Activated CD8-positive, alpha-beta T cell treated with anti-CD3 and anti-CD28 coated beads for 36 hours (primary cell): ENCODE measurements at regions not wholly inside any gene's neighbourhood (a gene's known extent, or its start where the extent isn't known, plus 50 kb on each side); places are given as distances from the start of the nearest gene placed in this dataset.

Experiments used
- ATAC-seq: fragments of 200-7000 bp; cut with Tn5 transposase; one replicate; pipeline ENCODE4 v1.10.0; 2021; ENCODE audit warnings: mild to moderate bottlenecking, moderate library complexity
- CTCF ChIA-PET: fragments of 350-600 bp; sonication (Branson Sonifier 250); formaldehyde crosslinking; loops from one replicate; lab custom pipeline; 2021; ENCODE audit warnings: antibody characterized with exemption; lab: Charles Lee
- POLR2A ChIA-PET: fragments of 350-600 bp; sonication (Branson Sonifier 250); formaldehyde crosslinking; loops from one replicate; lab custom pipeline; 2021; ENCODE audit warnings: antibody characterized with exemption; lab: Charles Lee
- DNase-seq: peaks from one replicate; pipeline ENCODE4 v3.0.0-alpha.2; 2020
- H3K27ac Mint-ChIP-seq: one replicate; pipeline ENCODE4 v1.8.0; 2021; ENCODE audit warnings: mild to moderate bottlenecking, mixed read lengths
- H3K27me3 Mint-ChIP-seq: one replicate; pipeline ENCODE4 v1.8.0; 2021; ENCODE audit warnings: mixed read lengths
- H3K36me3 Mint-ChIP-seq: one replicate; pipeline ENCODE4 v1.8.0; 2021; ENCODE audit warnings: low read depth, mixed read lengths
- H3K4me1 Mint-ChIP-seq: one replicate; pipeline ENCODE4 v1.8.0; 2021; ENCODE audit warnings: low read depth, mixed read lengths
- H3K4me3 Mint-ChIP-seq: one replicate; pipeline ENCODE4 v1.8.0; 2021; ENCODE audit warnings: mild to moderate bottlenecking, moderate library complexity, mixed read lengths
- H3K9me3 Mint-ChIP-seq: one replicate; pipeline ENCODE4 v1.8.0; 2021; ENCODE audit warnings: mixed read lengths
- intact Hi-C: fragments of 100-400 bp; cut with micrococcal nuclease; formaldehyde crosslinking; loops from one replicate; pipeline ENCODE4 v1.10.0; 2022
- TF ChIP-seq, protein P1 (sequence below): fragments of 200-600 bp; IDR thresholded peaks from one replicate; pipeline ENCODE4 v1.8.0; 2022; ENCODE audit warnings: antibody characterized with exemption, mild to moderate bottlenecking

DNA sequence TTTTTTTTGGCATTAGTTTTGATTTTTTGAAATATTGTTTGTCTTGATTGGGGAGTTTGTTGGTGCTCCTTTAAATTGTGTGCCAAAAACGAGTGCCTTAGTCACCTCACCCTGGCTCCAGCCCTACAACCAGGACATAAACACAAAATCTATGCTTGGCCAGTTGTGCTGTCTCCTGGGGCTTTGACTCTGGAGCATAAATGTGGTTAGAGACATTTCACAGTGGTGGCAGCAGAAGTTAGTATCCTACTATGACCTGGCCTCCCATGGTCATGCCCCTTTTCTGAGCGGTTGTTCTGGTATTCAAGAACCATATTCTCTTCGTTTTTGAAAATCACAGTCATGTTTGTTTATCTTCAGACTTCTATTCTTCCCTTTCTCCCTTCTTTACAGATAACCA, 70.7 kb upstream of the PSMA6 start:
- no peak for DNase-seq
- ChIA-PET POLR2A (interaction anchor here (0.6 kb wide), 1 partner anchor 572 kb away, joined by 3 read pairs; no protein-coding TSS in a partner anchor), CTCF (interaction anchor here (1.3 kb wide), 1 partner anchor 11 kb away, joined by 3 read pairs; no protein-coding TSS in a partner anchor)
- peaks cover 7% of the 10 kb centered on the region for H3K36me3 Mint-ChIP-seq
- no peaks in the 10 kb centered on the region for H3K9me3 Mint-ChIP-seq
- TF ChIP-seq, protein P1, sequence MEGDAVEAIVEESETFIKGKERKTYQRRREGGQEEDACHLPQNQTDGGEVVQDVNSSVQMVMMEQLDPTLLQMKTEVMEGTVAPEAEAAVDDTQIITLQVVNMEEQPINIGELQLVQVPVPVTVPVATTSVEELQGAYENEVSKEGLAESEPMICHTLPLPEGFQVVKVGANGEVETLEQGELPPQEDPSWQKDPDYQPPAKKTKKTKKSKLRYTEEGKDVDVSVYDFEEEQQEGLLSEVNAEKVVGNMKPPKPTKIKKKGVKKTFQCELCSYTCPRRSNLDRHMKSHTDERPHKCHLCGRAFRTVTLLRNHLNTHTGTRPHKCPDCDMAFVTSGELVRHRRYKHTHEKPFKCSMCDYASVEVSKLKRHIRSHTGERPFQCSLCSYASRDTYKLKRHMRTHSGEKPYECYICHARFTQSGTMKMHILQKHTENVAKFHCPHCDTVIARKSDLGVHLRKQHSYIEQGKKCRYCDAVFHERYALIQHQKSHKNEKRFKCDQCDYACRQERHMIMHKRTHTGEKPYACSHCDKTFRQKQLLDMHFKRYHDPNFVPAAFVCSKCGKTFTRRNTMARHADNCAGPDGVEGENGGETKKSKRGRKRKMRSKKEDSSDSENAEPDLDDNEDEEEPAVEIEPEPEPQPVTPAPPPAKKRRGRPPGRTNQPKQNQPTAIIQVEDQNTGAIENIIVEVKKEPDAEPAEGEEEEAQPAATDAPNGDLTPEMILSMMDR, result no peak
- H3K4me3 Mint-ChIP-seq, result no peak overlapping the region
- intact Hi-C loops, result no loop called here
- ATAC-seq, result no peak
- H3K27ac Mint-ChIP-seq, result no peak overlapping the region
- H3K27me3 Mint-ChIP-seq, result no peaks in the 10 kb centered on the region
- peaks cover 10% of the 10 kb centered on the region for H3K4me1 Mint-ChIP-seq

DNA sequence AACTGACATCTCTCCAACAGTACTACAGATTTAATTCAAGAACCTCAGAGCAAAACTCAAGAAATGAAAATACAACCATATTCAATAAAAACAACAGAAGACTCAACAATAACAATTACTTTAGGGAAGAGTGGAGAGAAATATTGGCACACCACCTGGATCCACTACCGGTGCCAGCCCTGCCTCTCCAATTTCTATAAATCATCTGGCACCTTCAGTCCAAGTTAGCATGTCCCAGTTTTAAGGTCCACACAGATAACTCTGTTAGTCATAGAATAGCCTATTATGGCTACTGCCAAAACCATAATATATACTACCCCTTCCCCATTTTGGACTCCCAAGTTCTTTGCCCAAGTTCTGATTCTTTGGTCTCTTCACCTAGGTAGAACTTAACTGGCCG, 69.9 kb upstream of the PSMA6 start:
- H3K36me3 Mint-ChIP-seq, result peaks cover 7% of the 10 kb centered on the region
- H3K4me3 Mint-ChIP-seq, result no peak overlapping the region
- no peak for ATAC-seq
- no peak overlapping the region for H3K27ac Mint-ChIP-seq
- H3K4me1 Mint-ChIP-seq, result peaks cover 10% of the 10 kb centered on the region
- no peaks in the 10 kb centered on the region for H3K9me3 Mint-ChIP-seq
- H3K27me3 Mint-ChIP-seq, result no peaks in the 10 kb centered on the region
- ChIA-PET POLR2A (no interaction called here), CTCF (no interaction called here)
- TF ChIP-seq, protein P1, result no peak
- intact Hi-C loops, result no loop called here
- no peak for DNase-seq

DNA sequence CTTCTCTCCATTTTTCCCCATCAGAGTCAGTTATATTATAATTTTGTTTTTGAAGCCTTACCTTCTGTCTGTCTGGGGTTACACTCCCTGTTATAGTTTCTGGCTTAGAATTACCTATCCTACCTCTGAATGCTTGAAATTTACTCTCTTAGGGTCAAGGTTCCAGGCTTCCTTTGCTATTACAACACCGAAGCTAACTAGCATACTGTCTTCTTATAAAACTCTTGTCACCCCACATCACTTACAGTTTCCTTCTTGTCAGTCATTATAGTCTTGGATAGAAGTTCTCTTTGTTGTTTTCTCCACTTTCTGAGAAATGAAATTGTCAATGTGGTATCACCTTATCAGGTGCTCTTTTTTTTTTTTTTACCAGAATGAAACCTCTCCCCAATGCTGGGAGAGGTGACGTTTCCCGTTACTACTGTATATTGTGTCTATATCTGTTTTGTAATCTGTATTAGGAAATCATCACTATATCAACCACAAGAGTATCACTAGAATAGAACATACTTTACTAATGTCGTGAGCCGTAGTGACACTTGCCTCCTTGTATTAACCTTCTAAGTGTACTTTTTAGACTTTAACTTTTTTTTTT, 69.2 kb upstream of the PSMA6 start:
- TF ChIP-seq, protein P1, result no peak
- Mint-ChIP-seq H3K27me3 (no peaks in the 10 kb centered on the region), H3K4me3 (no peak overlapping the region), H3K4me1 (peaks cover 10% of the 10 kb centered on the region), H3K36me3 (peaks cover 7% of the 10 kb centered on the region), H3K27ac (no peak overlapping the region), H3K9me3 (no peaks in the 10 kb centered on the region)
- CTCF ChIA-PET, result no interaction called here
- ATAC-seq, result no peak
- DNase-seq, result no peak
- intact Hi-C loops, result no loop called here
- POLR2A ChIA-PET, result interaction anchor here (0.9 kb wide), 1 partner anchor 69 kb away, joined by 3 read pairs; the partner anchor contains the start of gene PSMA6

DNA sequence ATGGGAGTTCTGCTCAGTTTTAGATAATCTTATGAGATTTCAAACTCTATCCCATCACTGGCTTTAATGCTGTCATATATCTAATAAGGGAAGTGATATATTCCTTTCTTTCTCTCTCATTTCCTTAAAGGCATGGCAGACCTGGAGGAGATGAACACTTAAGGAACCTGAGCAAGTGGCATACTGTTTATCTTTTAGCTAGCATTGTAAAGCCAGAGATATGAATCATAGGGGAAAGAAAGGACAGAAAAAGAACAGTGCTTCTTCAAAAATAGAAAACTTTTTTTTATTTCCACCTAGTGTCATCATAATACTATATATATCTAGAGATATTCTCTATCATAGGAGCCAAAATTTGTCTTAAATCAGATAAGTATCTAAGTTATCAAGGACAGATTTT, 68.3 kb upstream of the PSMA6 start:
- TF ChIP-seq, protein P1, result no peak
- POLR2A ChIA-PET, result interaction anchor here (0.9 to 1.4 kb wide), 3 partner anchors 9 to 180 kb away, joined by 3 to 4 read pairs (median 3); partner anchors contain the start of gene PSMA6
- no peak overlapping the region for H3K4me3 Mint-ChIP-seq
- CTCF ChIA-PET, result interaction anchor here (0.7 to 1.7 kb wide), 3 partner anchors 60 to 182 kb away, joined by 3 to 6 read pairs (median 4); partner anchors contain the start of gene NFKBIA
- H3K9me3 Mint-ChIP-seq, result no peaks in the 10 kb centered on the region
- no peak overlapping the region for H3K27ac Mint-ChIP-seq
- ATAC-seq (no peak), DNase-seq (no peak)
- intact Hi-C loops, result no loop called here
- H3K4me1 Mint-ChIP-seq, result peaks cover 10% of the 10 kb centered on the region
- peaks cover 5% of the 10 kb centered on the region for H3K36me3 Mint-ChIP-seq
- H3K27me3 Mint-ChIP-seq, result no peaks in the 10 kb centered on the region

DNA sequence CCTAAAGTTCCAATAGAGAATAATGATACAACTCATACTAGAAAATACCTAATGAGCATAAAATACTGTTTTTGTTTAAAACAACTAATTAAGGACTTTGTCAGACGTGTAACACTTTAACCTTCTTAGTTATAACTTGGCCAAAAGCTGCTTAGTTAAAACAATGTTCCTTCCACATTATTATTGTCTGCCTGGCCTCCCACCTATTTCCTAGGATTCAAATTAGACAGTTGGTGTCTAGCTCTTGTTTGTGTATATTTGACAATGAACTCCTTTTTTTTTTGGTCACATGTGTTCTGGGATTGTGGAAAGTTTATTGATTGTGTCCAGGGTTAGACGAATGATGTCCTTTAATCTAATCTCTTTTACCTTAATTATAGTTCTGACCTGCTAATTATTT, 67.6 kb upstream of the PSMA6 start:
- POLR2A ChIA-PET, result interaction anchor here (1.1 to 1.4 kb wide), 2 partner anchors 10 to 179 kb away, joined by 3 to 4 read pairs; no protein-coding TSS in a partner anchor
- intact Hi-C loops, result no loop called here
- no peaks in the 10 kb centered on the region for H3K9me3 Mint-ChIP-seq
- DNase-seq, result no peak
- peaks cover 14% of the 10 kb centered on the region for H3K4me1 Mint-ChIP-seq
- H3K27me3 Mint-ChIP-seq, result no peaks in the 10 kb centered on the region
- ATAC-seq, result no peak
- peaks cover 5% of the 10 kb centered on the region for H3K36me3 Mint-ChIP-seq
- CTCF ChIA-PET, result interaction anchor here (0.7 to 2.0 kb wide), 4 partner anchors 60 to 181 kb away, joined by 3 to 8 read pairs (median 5); partner anchors contain the start of gene NFKBIA
- H3K4me3 Mint-ChIP-seq, result no peak overlapping the region
- H3K27ac Mint-ChIP-seq, result no peak overlapping the region
- TF ChIP-seq, protein P1, result no peak
